ENCODE measurements at regions not wholly inside any gene's neighbourhood (a gene's known extent, or its start where the extent isn't known, plus 50 kb on each side); places are given as distances from the start of the nearest gene placed in this dataset.

GRCh38 chr10:108471420-108471819 is 1306.9 kb upstream of the SORCS1 start:
- TF ChIP-seq CTCF (IDR thresholded peaks at IDR 0.05; ENCODE audit: insufficient read depth, low read length, poor library complexity, severe bottlenecking) (no peak), EZH2phosphoT487 (conservative IDR thresholded peaks at IDR 0.05; ENCODE audit: low read length) (no peak)
